Left colon (tissue), 2 donors: ENCODE measurements at regions not wholly inside any gene's neighbourhood (a gene's known extent, or its start where the extent isn't known, plus 50 kb on each side); places are given as distances from the start of the nearest gene placed in this dataset.

Source experiments
- ATAC-seq: fragments of 200-7000 bp; cut with Tn5 transposase; one replicate; pipeline ENCODE4 v1.9.1; 2020; ENCODE audit warnings: mild to moderate bottlenecking, moderate library complexity
- DNase-seq, 2 donors: peaks; one replicate each; pipeline ENCODE4 v3.0.0-alpha.2; 2020
- intact Hi-C, 2 donors: fragments of 100-400 bp; cut with DNase I in 1 of 2; cut with micrococcal nuclease in 1 of 2; formaldehyde crosslinking; loops; one replicate each; pipeline versions ENCODE4 v1.11.2 to v1.14.0; 2022; cut with DNase I, micrococcal nuclease
- donor health status: DM: no; HTN: no; CAD: no.
- donor health status: DM: yes; HTN: yes; CAD: no.

GRCh38 chr17:71316176-71316897, 804.5 kb upstream of the SOX9 start:
- intact Hi-C loops: no loop called here
- DNase-seq (no peak), ATAC-seq (no peak)

- DNase-seq (no peak), ATAC-seq (peak; percentile 84)
- intact Hi-C loops: no loop called here
Measured at GRCh38 chr17:71320009-71320796, 800.6 kb upstream of the SOX9 start.

GRCh38 chr17:71325117-71325516, 795.7 kb upstream of the SOX9 start:
- intact Hi-C loops: no loop called here
- no peak for DNase-seq
- peak; percentile 65 for ATAC-seq

- DNase-seq (no peak), ATAC-seq (no peak)
- intact Hi-C loops: no loop called here
Measured at GRCh38 chr17:71325886-71326285, 794.9 kb upstream of the SOX9 start.

DNA sequence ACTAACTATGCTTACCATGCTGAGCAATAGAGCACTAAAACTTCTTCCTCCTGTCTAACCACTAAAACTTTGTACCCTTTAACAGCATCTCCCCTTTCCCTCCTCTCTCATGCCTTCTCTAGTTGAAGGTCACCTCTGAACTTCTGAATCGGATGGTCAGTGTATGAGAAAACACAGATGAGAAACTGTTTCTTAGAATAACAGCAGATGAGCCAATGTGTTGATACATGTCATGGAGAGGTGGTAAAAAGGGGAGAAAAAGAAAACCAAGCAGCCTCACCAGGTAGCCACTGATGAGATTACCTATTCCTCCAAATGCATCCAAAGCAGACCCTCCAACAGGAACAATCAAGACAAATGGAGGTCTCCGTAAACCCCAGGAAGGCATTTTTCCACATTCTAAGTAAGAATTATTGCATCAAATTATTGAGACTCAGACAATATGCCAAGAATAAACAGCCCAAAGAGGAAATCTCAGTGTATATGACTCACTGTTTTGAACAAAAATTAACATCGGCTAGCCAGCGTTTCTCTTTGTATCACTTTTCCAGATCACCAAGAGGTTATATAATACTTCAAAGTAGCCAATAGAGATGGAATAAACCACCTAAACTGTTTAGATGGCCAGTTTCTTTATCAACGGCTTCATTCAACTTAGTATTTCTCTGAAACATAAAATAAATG, 793.3 kb upstream of the SOX9 start:
- intact Hi-C loops: no loop called here
- ATAC-seq (no peak), DNase-seq (no peak)

- ATAC-seq: no peak
- no peak for DNase-seq
Measured at GRCh38 chr17:71329310-71330098, 791.3 kb upstream of the SOX9 start.

DNA sequence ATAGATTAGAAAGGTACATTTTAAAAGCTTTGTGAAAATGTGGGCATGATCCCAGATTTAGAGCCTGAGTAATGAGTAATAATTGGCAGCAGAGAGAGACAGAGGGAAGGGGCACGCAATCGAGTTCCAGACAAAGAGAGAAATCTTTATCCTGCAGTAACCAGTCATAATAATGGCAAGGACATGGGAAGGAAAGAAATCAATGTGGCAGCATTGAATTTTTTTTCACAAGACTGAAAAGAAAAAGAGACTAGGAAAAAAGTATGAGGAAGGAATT, 790.8 kb upstream of the SOX9 start:
- intact Hi-C loops: no loop called here
- DNase-seq (no peak), ATAC-seq (no peak)

More at GRCh38 chr17:71329310-71330098, 791.3 kb upstream of the SOX9 start:
- intact Hi-C loops: no loop called here

GRCh38 chr17:71331754-71332325, 789.0 kb upstream of the SOX9 start:
- DNase-seq: no peak
- intact Hi-C loops: no loop called here
- no peak for ATAC-seq

DNA sequence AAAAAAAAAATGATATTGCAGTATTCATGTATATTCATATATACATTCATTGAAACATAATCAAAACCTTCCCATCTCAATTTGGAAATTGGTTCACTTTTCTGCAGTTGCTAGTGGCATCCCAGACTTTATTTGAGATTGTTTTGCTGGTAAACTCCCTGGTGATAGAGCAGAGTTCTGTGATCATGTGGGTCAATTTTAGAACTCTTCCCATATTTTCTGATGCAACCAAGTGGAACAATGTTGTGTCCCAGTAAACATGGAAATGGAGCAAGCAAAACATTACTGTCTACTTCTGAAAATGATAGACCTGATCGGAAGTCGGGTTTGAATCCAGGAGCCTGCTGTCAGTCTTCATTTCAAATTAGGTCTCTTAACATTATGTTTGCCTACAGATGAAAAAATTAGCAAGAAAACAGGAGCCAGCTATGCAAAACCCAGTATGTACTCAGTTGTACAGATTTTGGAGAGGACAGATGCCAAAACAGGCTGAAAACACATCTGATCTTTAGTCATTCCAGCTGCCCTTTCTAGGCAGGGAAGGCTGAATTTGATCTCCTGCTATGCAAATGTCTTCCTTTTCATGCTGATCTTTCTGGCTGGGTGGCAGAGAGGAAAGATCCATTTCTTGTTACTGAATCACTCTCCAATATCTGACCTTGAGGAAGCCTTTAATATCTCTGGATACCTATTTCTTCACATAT, 786.6 kb upstream of the SOX9 start:
- intact Hi-C loops: no loop called here
- DNase-seq (no peak), ATAC-seq (no peak)

DNA sequence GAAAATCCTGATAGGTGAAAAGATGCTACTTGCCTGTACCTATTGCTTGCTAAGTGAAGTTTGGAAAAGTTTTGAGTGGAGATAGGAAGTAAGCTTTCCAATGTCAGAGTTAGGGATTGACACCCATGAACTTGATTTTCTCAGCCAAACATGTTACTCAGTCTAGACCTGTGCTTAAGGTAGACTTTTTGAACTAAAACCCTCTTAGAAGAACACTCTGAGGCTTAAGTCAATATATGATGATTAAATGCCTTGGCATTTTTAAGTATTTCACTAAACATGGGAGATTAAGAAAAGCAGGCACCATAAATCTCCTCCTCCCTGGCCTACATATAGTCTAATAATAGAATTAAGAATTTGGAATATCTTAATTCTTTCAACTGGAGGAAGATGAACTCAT, 785.6 kb upstream of the SOX9 start:
- DNase-seq (no peak), ATAC-seq (no peak)
- intact Hi-C loops: no loop called here

GRCh38 chr17:71337938-71338337, 782.9 kb upstream of the SOX9 start:
- peak in 1 of 2 donors; percentile 29 for DNase-seq
- peak; percentile 75 for ATAC-seq
- intact Hi-C loops: no loop called here

- intact Hi-C loops: no loop called here
- peak in 1 of 2 donors; percentile 9 for DNase-seq
- ATAC-seq: peak; percentile 89
Measured at GRCh38 chr17:71338396-71338795, 782.4 kb upstream of the SOX9 start.

- intact Hi-C loops: no loop called here
- ATAC-seq (peak; percentile 26), DNase-seq (no peak)
Measured at GRCh38 chr17:71339206-71339605, 781.6 kb upstream of the SOX9 start.

- DNase-seq (no peak), ATAC-seq (no peak)
- intact Hi-C loops: no loop called here
Measured at GRCh38 chr17:71342737-71343136, 778.1 kb upstream of the SOX9 start.

DNA sequence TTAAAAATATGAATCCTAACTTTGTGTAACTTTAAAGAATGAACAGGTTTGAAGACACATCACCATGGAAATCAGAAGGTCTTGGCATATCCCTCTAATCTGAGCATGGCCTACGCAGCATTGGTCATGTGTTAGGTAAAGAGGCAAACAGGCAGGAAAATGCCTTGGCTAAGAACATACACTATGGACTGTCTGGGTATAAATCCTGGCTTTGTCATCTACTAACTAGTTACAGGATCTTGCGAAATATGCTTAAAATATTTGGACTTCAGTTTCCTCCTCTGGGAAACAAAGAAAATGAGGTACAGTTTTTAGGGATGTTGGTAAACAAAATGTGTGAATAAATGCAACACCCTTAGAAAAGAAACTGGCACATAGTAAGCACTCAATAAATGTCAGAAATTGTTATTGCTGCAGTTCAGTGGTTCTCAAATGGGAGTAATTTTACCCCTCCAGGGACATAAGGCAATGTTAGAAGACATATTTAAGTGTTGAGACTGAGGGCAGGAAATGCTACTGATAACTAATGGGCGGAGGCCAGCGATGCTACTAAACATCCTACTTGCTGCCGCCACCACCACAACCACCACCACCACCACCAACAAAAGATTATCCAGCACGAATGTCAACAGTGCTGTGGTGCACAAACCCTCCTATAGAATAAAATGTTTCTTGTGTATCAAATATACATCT, 770.8 kb upstream of the SOX9 start:
- no peak for ATAC-seq
- intact Hi-C loops: no loop called here
- DNase-seq: no peak

GRCh38 chr17:71360301-71360700, 760.5 kb upstream of the SOX9 start:
- ATAC-seq (no peak), DNase-seq (no peak)
- intact Hi-C loops: no loop called here

DNA sequence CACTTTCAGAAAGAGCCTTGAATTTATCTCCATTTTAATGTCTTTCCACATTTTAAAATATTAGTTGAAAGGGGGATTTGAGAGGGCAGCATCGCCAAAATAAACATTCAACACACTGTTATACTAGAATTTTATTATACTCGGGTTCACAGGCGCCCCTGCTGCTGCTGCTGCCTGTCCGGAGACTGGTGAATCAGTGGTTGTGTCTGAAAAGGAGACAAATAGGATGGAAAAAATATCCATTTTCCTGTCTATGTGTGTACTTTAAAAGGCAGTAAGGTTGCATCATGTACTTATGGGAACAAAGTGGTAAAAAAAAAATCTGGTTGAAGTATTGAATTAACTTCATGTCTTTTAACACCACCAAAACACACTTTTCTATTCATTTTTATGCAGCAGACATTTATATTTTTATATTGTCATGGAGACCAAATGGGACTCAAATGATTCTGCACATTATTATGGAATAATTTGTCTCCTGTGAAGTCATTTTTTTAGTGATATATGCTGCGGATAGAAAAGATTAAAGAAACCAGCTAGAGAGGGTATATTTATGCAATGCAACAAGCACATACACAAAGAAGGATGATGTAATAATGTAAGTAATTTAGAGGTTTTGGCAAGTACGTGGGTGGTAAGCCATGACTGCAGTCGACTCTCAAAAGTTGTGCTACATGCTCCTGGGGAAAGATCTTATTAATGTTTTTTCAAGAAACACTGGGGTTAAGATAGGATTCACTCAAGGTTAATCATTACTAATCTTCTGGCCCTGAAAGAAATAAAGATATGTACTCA, 759.0 kb upstream of the SOX9 start:
- ATAC-seq (no peak), DNase-seq (no peak)
- intact Hi-C loops: no loop called here
